Gastrocnemius medialis (tissue), 4 donors: ENCODE measurements at regions not wholly inside any gene's neighbourhood (a gene's known extent, or its start where the extent isn't known, plus 50 kb on each side); places are given as distances from the start of the nearest gene placed in this dataset.

Source experiments
- POLR2A ChIP-seq, 2 donors: fragments of 450-650 bp; IDR thresholded peaks; one replicate each; pipeline ENCODE4 v1.6.1; 2017; ENCODE audit warnings: antibody characterized with exemption in 2 of 2, mild to moderate bottlenecking in 2 of 2, moderate library complexity in 2 of 2
- TF ChIP-seq, protein P1 (sequence below), 5 experiments: fragments of 450-650 bp in 3 of 5; fragments of 200-600 bp in 2 of 5; sonication (generic) in 2 of 5; IDR thresholded peaks in 4 of 5; conservative IDR thresholded peaks in 1 of 5; 1 replicate in 4 of 5; 2 replicates in 1 of 5; pipeline ENCODE4 v1.5.1; 2016 to 2019; ENCODE audit warnings: antibody characterized with exemption in 5 of 5, mild to moderate bottlenecking in 3 of 5, moderate library complexity in 3 of 5

DNA sequence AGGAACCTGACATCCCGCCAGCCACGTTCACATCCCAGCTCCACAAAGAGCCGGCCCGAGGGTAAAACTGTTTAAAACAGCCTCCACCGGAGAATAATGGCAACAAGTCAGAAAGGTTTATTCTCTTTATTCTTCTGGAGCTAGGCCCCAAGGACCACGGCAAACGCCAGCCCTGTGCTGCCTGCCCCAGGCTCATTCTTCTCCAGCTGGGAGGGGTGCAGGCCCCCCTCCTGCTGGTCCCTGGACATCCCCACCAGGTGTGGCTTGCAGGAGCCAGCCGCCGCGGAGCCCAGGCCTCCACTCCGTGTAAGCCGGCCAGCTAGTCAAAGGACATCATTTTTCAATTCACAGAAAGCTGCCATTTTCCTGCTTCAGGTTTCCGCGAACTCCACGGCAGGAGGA lies 65.8 kb upstream of the SALL3 start:
- TF ChIP-seq, protein P1, sequence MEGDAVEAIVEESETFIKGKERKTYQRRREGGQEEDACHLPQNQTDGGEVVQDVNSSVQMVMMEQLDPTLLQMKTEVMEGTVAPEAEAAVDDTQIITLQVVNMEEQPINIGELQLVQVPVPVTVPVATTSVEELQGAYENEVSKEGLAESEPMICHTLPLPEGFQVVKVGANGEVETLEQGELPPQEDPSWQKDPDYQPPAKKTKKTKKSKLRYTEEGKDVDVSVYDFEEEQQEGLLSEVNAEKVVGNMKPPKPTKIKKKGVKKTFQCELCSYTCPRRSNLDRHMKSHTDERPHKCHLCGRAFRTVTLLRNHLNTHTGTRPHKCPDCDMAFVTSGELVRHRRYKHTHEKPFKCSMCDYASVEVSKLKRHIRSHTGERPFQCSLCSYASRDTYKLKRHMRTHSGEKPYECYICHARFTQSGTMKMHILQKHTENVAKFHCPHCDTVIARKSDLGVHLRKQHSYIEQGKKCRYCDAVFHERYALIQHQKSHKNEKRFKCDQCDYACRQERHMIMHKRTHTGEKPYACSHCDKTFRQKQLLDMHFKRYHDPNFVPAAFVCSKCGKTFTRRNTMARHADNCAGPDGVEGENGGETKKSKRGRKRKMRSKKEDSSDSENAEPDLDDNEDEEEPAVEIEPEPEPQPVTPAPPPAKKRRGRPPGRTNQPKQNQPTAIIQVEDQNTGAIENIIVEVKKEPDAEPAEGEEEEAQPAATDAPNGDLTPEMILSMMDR (IDR thresholded peaks at IDR 0.05 in 4 of 5, conservative IDR thresholded peaks at IDR 0.05 in 1 of 5): no peak
- no peak for TF ChIP-seq POLR2A (IDR thresholded peaks at IDR 0.05)
